Stimulated activated CD4-positive, alpha-beta T cell treated with anti-CD3 and anti-CD28 coated beads, TNF-alpha, amount 100 ng/mL, for 24 hours (primary cell): ENCODE measurements at regions not wholly inside any gene's neighbourhood (a gene's known extent, or its start where the extent isn't known, plus 50 kb on each side); places are given as distances from the start of the nearest gene placed in this dataset.

Experiments
- DNase-seq, 3 experiments: peaks; one replicate each; pipeline ENCODE4 v3.0.0-alpha.2; 2020; ENCODE audit warnings: low read depth in 3 of 3

DNA sequence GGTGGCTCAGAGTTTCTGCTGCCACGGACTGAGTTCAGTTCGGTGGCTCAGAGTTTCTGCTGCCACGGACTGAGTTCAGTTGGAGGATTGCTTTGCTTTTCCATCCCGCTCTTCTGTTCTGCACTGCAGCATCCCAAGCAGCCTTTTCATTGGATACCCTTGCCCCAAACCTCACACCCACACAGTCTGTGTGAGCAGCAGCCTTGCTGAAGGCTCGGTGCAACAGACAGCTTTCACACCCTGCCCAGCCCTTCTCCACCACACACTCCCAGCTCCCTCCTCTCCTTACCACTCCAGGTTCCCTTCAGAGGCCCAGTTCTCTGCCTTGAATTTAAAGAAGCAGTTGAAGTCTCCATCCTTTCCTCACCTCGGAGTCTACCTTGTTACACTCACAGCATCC, 52.5 kb upstream of the CHD6 start:
- no peak for DNase-seq

DNA sequence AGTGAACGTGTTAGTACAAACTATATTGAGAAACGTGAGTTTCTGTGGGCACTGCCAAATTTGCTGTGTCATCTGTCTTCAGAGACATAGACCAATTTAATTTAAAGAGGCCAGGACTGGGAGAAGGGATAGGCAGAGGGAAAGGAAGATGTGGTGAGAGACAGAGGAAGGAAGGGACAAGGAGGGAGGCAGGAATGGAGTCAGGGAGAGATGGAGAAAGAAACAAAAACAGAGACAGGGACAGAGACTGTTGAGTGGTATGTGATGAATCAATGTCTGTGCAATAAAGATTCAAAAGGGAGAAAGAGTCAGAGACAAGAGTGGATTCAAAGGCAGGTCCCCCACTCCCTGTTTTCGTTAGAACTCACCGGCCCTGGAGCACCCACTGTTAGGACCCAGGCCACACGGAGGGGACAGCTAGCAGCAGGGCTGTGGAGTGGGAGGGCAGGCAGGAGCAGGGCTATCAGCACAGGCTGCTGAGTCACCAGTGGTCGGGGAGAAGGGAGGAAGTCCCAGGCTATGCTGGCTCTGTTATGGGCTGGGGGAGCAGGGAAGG, 51.6 kb upstream of the CHD6 start:
- no peak for DNase-seq

DNA sequence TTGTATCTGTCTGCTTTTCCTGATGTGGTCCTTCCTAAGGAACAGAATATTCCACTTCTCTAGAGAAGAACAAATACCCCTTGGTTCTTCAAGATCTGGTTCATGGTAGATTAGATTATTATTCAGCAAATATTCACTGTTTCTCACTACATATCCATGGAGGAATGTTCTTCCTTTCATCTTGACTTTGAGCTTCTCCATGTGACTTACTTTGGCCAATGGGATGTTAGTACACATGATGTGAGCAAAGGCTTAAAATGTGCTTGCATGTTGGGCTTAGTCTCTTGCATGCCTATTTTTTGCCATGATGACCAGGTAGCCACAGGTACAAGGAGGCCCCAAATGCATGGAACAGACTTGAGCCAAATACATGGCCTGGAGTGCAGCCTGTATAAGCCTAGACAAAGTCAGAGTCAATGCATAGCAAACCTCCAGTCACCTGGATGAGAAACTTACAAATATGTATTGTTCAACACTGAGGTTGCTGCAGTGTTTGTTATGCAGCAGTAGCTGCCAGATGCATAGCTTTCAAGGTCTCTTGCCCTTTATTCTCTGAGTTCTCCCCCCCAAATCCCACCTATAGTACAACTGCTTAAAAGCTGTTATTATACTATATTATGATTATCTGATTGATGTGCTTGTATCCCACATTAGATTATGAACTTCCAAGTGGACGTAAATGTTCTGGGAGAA, 50.0 kb upstream of the CHD6 start:
- no peak for DNase-seq
